H9 (cell line): ENCODE measurements at regions not wholly inside any gene's neighbourhood (a gene's known extent, or its start where the extent isn't known, plus 50 kb on each side); places are given as distances from the start of the nearest gene placed in this dataset.

Experiments used
- DNase-seq: peaks from one replicate; pipeline ENCODE4 v3.0.0-alpha.2; 2017
- H2AFZ ChIP-seq: one replicate; pipeline ENCODE4 v1.6.1; 2013; ENCODE audit warnings: mild to moderate bottlenecking, low read length, control low read depth, moderate library complexity
- H2AK5ac ChIP-seq: 2 replicates; pipeline ENCODE4 v1.6.1; 2013; ENCODE audit warnings: low read length, control low read depth, mixed read lengths; ENCODE audit not compliant: insufficient read length
- H2BK120ac ChIP-seq: one replicate; pipeline ENCODE4 v1.6.1; 2013; ENCODE audit warnings: low read depth, mild to moderate bottlenecking, low read length, control low read depth, inconsistent platforms; ENCODE audit not compliant: poor library complexity, severe bottlenecking
- H2BK12ac ChIP-seq: 2 replicates; pipeline ENCODE4 v1.6.1; 2013; ENCODE audit warnings: low read length, control low read depth, mixed read lengths, low read depth; ENCODE audit not compliant: insufficient read length
- H2BK15ac ChIP-seq: 2 replicates; pipeline ENCODE4 v1.6.1; 2013; ENCODE audit warnings: low read depth, low read length, control low read depth
- H2BK20ac ChIP-seq: one replicate; pipeline ENCODE4 v1.6.1; 2013; ENCODE audit warnings: low read depth, mild to moderate bottlenecking, low read length, control low read depth, inconsistent platforms; ENCODE audit not compliant: poor library complexity, severe bottlenecking
- H2BK5ac ChIP-seq: 2 replicates; pipeline ENCODE4 v1.6.1; 2013; ENCODE audit warnings: low read length, control low read depth, mixed read lengths; ENCODE audit not compliant: insufficient read length
- H3K14ac ChIP-seq: 2 replicates; pipeline ENCODE4 v1.6.1; 2013; ENCODE audit warnings: low read length, control low read depth; ENCODE audit not compliant: insufficient read depth
- H3K18ac ChIP-seq: 2 replicates; pipeline ENCODE4 v1.6.1; 2013; ENCODE audit warnings: low read depth, mild to moderate bottlenecking, mixed read lengths, low read length, control low read depth; ENCODE audit not compliant: insufficient read length
- H3K23ac ChIP-seq: 2 replicates; pipeline ENCODE4 v1.6.1; 2013; ENCODE audit warnings: low read length, control low read depth, mixed read lengths, low read depth; ENCODE audit not compliant: insufficient read length
- H3K23me2 ChIP-seq: 2 replicates; pipeline ENCODE4 v1.6.1; 2013; ENCODE audit warnings: low read depth, mild to moderate bottlenecking, mixed read lengths, low read length, control low read depth; ENCODE audit not compliant: insufficient read length, poor library complexity, severe bottlenecking
- H3K27ac ChIP-seq: 2 replicates; pipeline ENCODE4 v1.5.1; 2013; ENCODE audit warnings: low read length, control low read depth, mixed read lengths, low read depth; ENCODE audit not compliant: insufficient read length
- H3K27me3 ChIP-seq: 2 replicates; pipeline ENCODE4 v1.6.1; 2013; ENCODE audit warnings: low read length, control low read depth, inconsistent platforms; ENCODE audit not compliant: insufficient read depth
- H3K4ac ChIP-seq: 2 replicates; pipeline ENCODE4 v1.6.1; 2013; ENCODE audit warnings: low read depth, mild to moderate bottlenecking, control low read depth, inconsistent platforms, low read length, moderate library complexity
- H3K4me1 ChIP-seq: 2 replicates; pipeline ENCODE4 v1.6.1; 2013; ENCODE audit warnings: low read length, control low read depth, inconsistent platforms; ENCODE audit not compliant: insufficient read depth
- H3K4me2 ChIP-seq: 2 replicates; pipeline ENCODE4 v1.6.1; 2013; ENCODE audit warnings: low read length, control low read depth, mixed read lengths; ENCODE audit not compliant: insufficient read length, insufficient read depth
- H3K56ac ChIP-seq: 2 replicates; pipeline ENCODE4 v1.6.1; 2013; ENCODE audit warnings: low read depth, mild to moderate bottlenecking, mixed read lengths, low read length, control low read depth; ENCODE audit not compliant: insufficient read length
- H3K79me1 ChIP-seq: 2 replicates; pipeline ENCODE4 v1.6.1; 2013; ENCODE audit warnings: low read depth, mild to moderate bottlenecking, moderate library complexity, low read length, control low read depth, inconsistent platforms; ENCODE audit not compliant: insufficient read depth, poor library complexity, severe bottlenecking
- H3K79me2 ChIP-seq: 2 replicates; pipeline ENCODE4 v1.6.1; 2013; ENCODE audit warnings: low read length, control low read depth, inconsistent platforms; ENCODE audit not compliant: insufficient read depth
- H3K9ac ChIP-seq: 2 replicates; pipeline ENCODE4 v1.6.1; 2013; ENCODE audit warnings: low read length, control low read depth, mixed read lengths; ENCODE audit not compliant: insufficient read length; ENCODE audit errors: extremely low read depth
- H3K9me3 ChIP-seq: one replicate; pipeline ENCODE4 v1.6.1; 2013; ENCODE audit warnings: low read depth, low read length, inconsistent platforms; ENCODE audit not compliant: control insufficient read depth
- H3T11ph ChIP-seq: one replicate; pipeline ENCODE4 v1.6.1; 2013; ENCODE audit warnings: mild to moderate bottlenecking, low read length, control low read depth, inconsistent platforms
- H4K20me1 ChIP-seq: one replicate; pipeline ENCODE4 v1.6.1; 2013; ENCODE audit not compliant: control insufficient read depth, insufficient read length, insufficient read depth
- H4K5ac ChIP-seq: 2 replicates; pipeline ENCODE4 v1.6.1; 2013; ENCODE audit warnings: low read depth, mild to moderate bottlenecking, mixed read lengths, low read length, control low read depth; ENCODE audit not compliant: insufficient read length
- H4K8ac ChIP-seq: replicated peaks from 2 replicates; pipeline ENCODE4 v1.6.1; 2013; ENCODE audit warnings: low read length, control low read depth, mixed read lengths, low read depth; ENCODE audit not compliant: insufficient read length
- H4K91ac ChIP-seq: 2 replicates; pipeline ENCODE4 v1.6.1; 2013; ENCODE audit warnings: low read depth, mild to moderate bottlenecking, moderate library complexity, mixed read lengths, low read length, control low read depth; ENCODE audit not compliant: insufficient read length
- H3K27ac Mint-ChIP-seq, 3 experiments: 2 replicates in 2 of 3; 3 replicates in 1 of 3; pipeline ENCODE4 v1.8.0; 2020 to 2021; ENCODE audit warnings: mixed read lengths in 3 of 3, mild to moderate bottlenecking in 1 of 3, moderate library complexity in 1 of 3
- H3K27me3 Mint-ChIP-seq: 2 replicates; pipeline ENCODE4 v1.8.0; 2021; ENCODE audit warnings: low read depth, mild to moderate bottlenecking, moderate library complexity, mixed read lengths
- H3K36me3 Mint-ChIP-seq, 3 experiments: 2 replicates in 2 of 3; 3 replicates in 1 of 3; pipeline ENCODE4 v1.8.0; 2020 to 2021; ENCODE audit warnings: low read depth in 3 of 3, mixed read lengths in 3 of 3; ENCODE audit not compliant: insufficient read depth in 1 of 3
- H3K4me1 Mint-ChIP-seq, 2 experiments: 2 replicates each; pipeline ENCODE4 v1.8.0; 2020; ENCODE audit warnings: mixed read lengths in 2 of 2
- H3K4me3 Mint-ChIP-seq, 2 experiments: 2 replicates in 1 of 2; 3 replicates in 1 of 2; pipeline ENCODE4 v1.8.0; 2020 to 2021; ENCODE audit warnings: mild to moderate bottlenecking in 2 of 2, mixed read lengths in 2 of 2, moderate library complexity in 1 of 2
- H3K9me3 Mint-ChIP-seq, 2 experiments: 2 replicates in 1 of 2; 3 replicates in 1 of 2; pipeline ENCODE4 v1.8.0; 2020; ENCODE audit warnings: mild to moderate bottlenecking in 2 of 2, mixed read lengths in 2 of 2, moderate library complexity in 1 of 2
- WGBS: extraction: QIAGEN DNeasy Blood & Tissue Kit; methylation state at CpG from one replicate; pipeline ENCODE4 v1.1.7; 2013; ENCODE audit warnings: missing lambda C conversion rate, low lambda C conversion rate, mixed read lengths; ENCODE audit not compliant: insufficient read length; ENCODE audit errors: extremely low coverage; 5-methylcytosine and 5-hydroxymethylcytosine counted together
- TF ChIP-seq, protein P1 (sequence below): fragments of 200-600 bp; sonication (generic); conservative IDR thresholded peaks from 3 replicates; pipeline ENCODE4 v1.8.0; 2021; ENCODE audit warnings: antibody characterized with exemption, mild to moderate bottlenecking

DNA sequence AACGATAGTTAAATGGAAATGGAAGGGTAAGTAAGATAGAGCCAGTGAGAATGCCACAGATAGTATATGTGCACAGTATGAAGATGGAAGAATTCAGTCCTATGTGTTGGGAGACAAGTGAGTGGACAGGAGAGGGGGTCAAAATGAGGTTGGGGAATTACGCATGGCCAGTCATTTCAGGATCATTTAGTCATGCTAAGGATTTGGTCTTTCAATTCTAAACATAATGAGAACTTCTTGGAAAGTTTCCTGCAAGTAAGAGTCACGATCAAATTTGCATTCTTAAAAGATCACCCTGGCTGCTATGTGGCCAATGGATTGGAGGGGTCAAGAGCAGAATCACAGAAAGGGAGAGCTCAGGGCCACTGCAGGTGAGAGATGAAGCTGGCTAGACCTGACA, 64.0 kb upstream of the KCNK2 start:
- Histone ChIP-seq H3K14ac (no peak overlapping the region), H2BK15ac (no peak overlapping the region), H2BK120ac (no peak overlapping the region), H3K9me3 (no peaks in the 10 kb centered on the region), H3K56ac (no peak overlapping the region), H3K18ac (no peak overlapping the region), H2BK12ac (no peak overlapping the region), H2AFZ (no peak overlapping the region), H2BK5ac (no peak overlapping the region), H2AK5ac (no peak overlapping the region), H3T11ph (no peak overlapping the region), H3K4me1 (no peaks in the 10 kb centered on the region), H3K23ac (no peak overlapping the region), H4K20me1 (no peaks in the 10 kb centered on the region), H3K4me2 (no peak overlapping the region), H3K79me2 (no peaks in the 10 kb centered on the region), H2BK20ac (no peak overlapping the region), H3K27me3 (no peaks in the 10 kb centered on the region), H3K9ac (no peak overlapping the region), H3K27ac (no peak overlapping the region), H4K8ac (no peak overlapping the region), H3K4ac (no peak overlapping the region), H4K5ac (no peak overlapping the region), H4K91ac (no peak overlapping the region), H3K23me2 (no peaks in the 10 kb centered on the region), H3K79me1 (no peaks in the 10 kb centered on the region)
- no peaks in the 10 kb centered on the region for H3K36me3 Mint-ChIP-seq
- no CpG with 5 or more reads among the region's 3 CpGs for WGBS
- no peak overlapping the region for H3K27ac Mint-ChIP-seq
- no peaks in the 10 kb centered on the region; a peak in 1 of 5 replicates for H3K9me3 Mint-ChIP-seq
- DNase-seq = no peak
- TF ChIP-seq, protein P1, sequence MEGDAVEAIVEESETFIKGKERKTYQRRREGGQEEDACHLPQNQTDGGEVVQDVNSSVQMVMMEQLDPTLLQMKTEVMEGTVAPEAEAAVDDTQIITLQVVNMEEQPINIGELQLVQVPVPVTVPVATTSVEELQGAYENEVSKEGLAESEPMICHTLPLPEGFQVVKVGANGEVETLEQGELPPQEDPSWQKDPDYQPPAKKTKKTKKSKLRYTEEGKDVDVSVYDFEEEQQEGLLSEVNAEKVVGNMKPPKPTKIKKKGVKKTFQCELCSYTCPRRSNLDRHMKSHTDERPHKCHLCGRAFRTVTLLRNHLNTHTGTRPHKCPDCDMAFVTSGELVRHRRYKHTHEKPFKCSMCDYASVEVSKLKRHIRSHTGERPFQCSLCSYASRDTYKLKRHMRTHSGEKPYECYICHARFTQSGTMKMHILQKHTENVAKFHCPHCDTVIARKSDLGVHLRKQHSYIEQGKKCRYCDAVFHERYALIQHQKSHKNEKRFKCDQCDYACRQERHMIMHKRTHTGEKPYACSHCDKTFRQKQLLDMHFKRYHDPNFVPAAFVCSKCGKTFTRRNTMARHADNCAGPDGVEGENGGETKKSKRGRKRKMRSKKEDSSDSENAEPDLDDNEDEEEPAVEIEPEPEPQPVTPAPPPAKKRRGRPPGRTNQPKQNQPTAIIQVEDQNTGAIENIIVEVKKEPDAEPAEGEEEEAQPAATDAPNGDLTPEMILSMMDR = no peak
- H3K27me3 Mint-ChIP-seq = no peaks in the 10 kb centered on the region
- no peak overlapping the region for H3K4me3 Mint-ChIP-seq
- peaks cover 0 to 4% of the 10 kb centered on the region in 2 experiments; a peak in 2 of 4 replicates for H3K4me1 Mint-ChIP-seq
